Left ventricle myocardium inferior (tissue), 1 donor: ENCODE measurements at regions not wholly inside any gene's neighbourhood (a gene's known extent, or its start where the extent isn't known, plus 50 kb on each side); places are given as distances from the start of the nearest gene placed in this dataset.

Experiments
- DNase-seq: peaks from one replicate; pipeline ENCODE4 v3.0.0-alpha.2; 2020
- H3K27ac ChIP-seq: fragments of 200-600 bp; replicated peaks from 2 replicates; pipeline ENCODE4 v1.8.0; 2021
- H3K27me3 ChIP-seq: fragments of 200-600 bp; 2 replicates; pipeline ENCODE4 v1.8.0; 2021; ENCODE audit warnings: low read depth
- H3K36me3 ChIP-seq: fragments of 200-600 bp; 2 replicates; pipeline ENCODE4 v1.8.0; 2021
- H3K4me1 ChIP-seq: fragments of 200-600 bp; 2 replicates; pipeline ENCODE4 v1.8.0; 2021
- H3K4me3 ChIP-seq: fragments of 200-600 bp; 2 replicates; pipeline ENCODE4 v1.8.0; 2021; ENCODE audit warnings: mild to moderate bottlenecking, moderate library complexity
- H3K9me3 ChIP-seq: fragments of 200-600 bp; replicated peaks from 2 replicates; pipeline ENCODE4 v1.8.0; 2021
- CTCF ChIP-seq: fragments of 200-600 bp; IDR thresholded peaks from 2 replicates; pipeline ENCODE4 v1.8.0; 2021; ENCODE audit warnings: antibody characterized with exemption, mild to moderate bottlenecking, borderline replicate concordance
- intact Hi-C: fragments of 100-400 bp; cut with micrococcal nuclease; formaldehyde crosslinking; loops from one replicate; pipeline ENCODE4 v1.11.0; 2022
- donor health status: DM: no; HTN: yes; CAD: no; lungs with severe emphysema.

DNA sequence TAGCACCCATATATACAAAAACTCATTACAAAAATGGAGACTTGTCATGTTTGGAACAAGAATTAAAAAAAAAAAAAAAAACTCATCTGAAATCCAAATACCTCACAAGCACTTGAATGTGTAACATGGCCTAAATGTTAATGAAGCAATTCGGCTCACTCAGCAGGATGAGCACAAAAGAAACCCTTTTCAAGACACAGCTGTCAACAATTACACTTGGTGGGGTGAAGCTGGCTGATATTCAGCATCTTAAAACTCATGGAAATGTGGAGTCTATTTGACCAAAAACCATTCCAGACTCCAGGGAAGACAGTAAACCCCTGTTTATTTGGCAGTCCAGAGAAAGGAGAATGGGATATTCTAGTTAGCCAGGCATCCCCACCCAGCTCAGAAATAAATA lies 205.4 kb upstream of the TSC22D2 start:
- no peak overlapping the region for H3K27ac ChIP-seq
- no peak overlapping the region for H3K4me3 ChIP-seq
- H3K4me1 ChIP-seq, result no peaks in the 10 kb centered on the region
- TF ChIP-seq CTCF, result no peak
- H3K36me3 ChIP-seq, result no peaks in the 10 kb centered on the region
- peaks cover 10% of the 10 kb centered on the region for H3K9me3 ChIP-seq
- no peaks in the 10 kb centered on the region for H3K27me3 ChIP-seq
- intact Hi-C loops, result no loop called here
- no peak for DNase-seq

- Histone ChIP-seq H3K4me3 (no peak overlapping the region), H3K9me3 (peaks cover 21% of the 10 kb centered on the region), H3K27ac (no peak overlapping the region), H3K27me3 (no peaks in the 10 kb centered on the region), H3K4me1 (no peaks in the 10 kb centered on the region), H3K36me3 (no peaks in the 10 kb centered on the region)
- no peak for TF ChIP-seq CTCF
- intact Hi-C loops, result no loop called here
- no peak for DNase-seq
These were observed 213.1 kb upstream of the TSC22D2 start for GRCh38 chr3:150194957-150195356.

DNA sequence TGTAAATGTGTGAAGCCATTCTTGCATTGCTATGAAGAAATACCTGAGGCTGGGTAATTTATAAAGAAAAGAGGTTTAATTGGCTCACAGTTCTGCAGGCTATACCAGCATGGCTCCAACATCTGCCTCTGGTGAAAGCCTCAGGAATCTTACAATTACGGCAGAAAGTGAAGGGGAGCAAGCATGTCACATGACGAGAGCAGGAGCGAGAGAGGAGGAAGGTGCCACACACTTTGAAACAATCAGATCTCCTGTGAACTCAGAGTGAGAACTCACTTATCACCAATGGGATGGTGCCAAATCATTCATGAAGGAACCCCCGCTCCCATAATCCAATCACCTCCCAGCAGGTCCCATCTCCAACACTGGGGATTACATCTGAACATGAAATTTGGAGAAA lies 213.6 kb upstream of the TSC22D2 start:
- Histone ChIP-seq H3K4me3 (no peak overlapping the region), H3K36me3 (no peaks in the 10 kb centered on the region), H3K9me3 (peaks cover 26% of the 10 kb centered on the region), H3K27ac (no peak overlapping the region), H3K4me1 (no peaks in the 10 kb centered on the region), H3K27me3 (no peaks in the 10 kb centered on the region)
- intact Hi-C loops, result no loop called here
- no peak for TF ChIP-seq CTCF
- DNase-seq, result no peak

- intact Hi-C loops, result loop anchor here (5.0 kb wide), 1 partner anchor 217 kb away; no protein-coding TSS in a partner anchor
- H3K4me1 ChIP-seq, result peaks cover 16% of the 10 kb centered on the region
- no peak for DNase-seq
- peak overlapping the region; percentile 60 for H3K4me3 ChIP-seq
- TF ChIP-seq CTCF, result peak; percentile 6
- no peak overlapping the region for H3K27ac ChIP-seq
- H3K36me3 ChIP-seq, result no peaks in the 10 kb centered on the region
- H3K9me3 ChIP-seq, result peaks cover 12% of the 10 kb centered on the region
- H3K27me3 ChIP-seq, result no peaks in the 10 kb centered on the region
These were observed 213.9 kb upstream of the PFN2 start for GRCh38 chr3:150184426-150185071.

- H3K9me3 ChIP-seq, result peaks cover 5% of the 10 kb centered on the region
- peaks cover 16% of the 10 kb centered on the region for H3K4me1 ChIP-seq
- intact Hi-C loops, result loop anchor here (5.0 kb wide), 1 partner anchor 217 kb away; no protein-coding TSS in a partner anchor
- no peaks in the 10 kb centered on the region for H3K27me3 ChIP-seq
- peak; percentile 74 for TF ChIP-seq CTCF
- peak; percentile 62 for DNase-seq
- H3K36me3 ChIP-seq, result no peaks in the 10 kb centered on the region
- H3K4me3 ChIP-seq, result peak overlapping the region; percentile 60
- peak overlapping the region; percentile 43 for H3K27ac ChIP-seq
These were observed 213.2 kb upstream of the PFN2 start for GRCh38 chr3:150183678-150184425.
